ENCODE measurements at regions not wholly inside any gene's neighbourhood (a gene's known extent, or its start where the extent isn't known, plus 50 kb on each side); places are given as distances from the start of the nearest gene placed in this dataset.

DNA sequence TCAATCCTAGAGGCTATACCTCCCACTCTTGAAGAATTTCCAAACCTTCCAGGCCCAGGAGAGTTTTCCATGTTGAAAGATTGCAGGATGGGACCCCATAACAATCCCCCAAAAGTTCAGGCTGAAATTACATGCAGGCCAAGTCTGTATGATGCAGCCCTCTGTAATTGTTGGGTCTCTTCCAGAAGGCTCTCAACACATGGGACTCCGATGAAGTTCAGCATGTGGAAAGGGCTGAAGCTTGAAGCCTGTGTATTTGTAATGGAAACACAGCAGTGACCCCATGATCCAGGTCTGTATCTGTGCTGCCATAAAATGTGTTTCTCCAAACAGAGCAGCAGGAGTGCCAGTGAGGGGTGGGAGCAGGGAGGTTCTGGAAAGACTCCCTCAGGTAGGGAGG lies 202.5 kb upstream of the LYPLAL1 start:
- no peak for ATAC-seq
- Histone ChIP-seq H3K27me3 (ENCODE audit: control insufficient read depth in 1 of 2, insufficient read depth in 2 of 2, low read length in 2 of 2) (no peaks in the 10 kb centered on the region), H3K9me3 (ENCODE audit: low read length) (peaks cover 4% of the 10 kb centered on the region; the same call in 1 of the 2 replicates), H3K79me2 (ENCODE audit: insufficient read depth, low read length) (no peaks in the 10 kb centered on the region), H3K4me2 (ENCODE audit: low read depth, low read length) (no peak overlapping the region), H3K36me3 (replicated peaks in 1 of 2; ENCODE audit: control insufficient read depth in 1 of 2, insufficient read depth in 2 of 2, low read length in 2 of 2) (no peaks in the 10 kb centered on the region), H3K4me1 (ENCODE audit: insufficient read depth, low read length) (no peaks in the 10 kb centered on the region), H3K27ac (ENCODE audit: extremely low read length, insufficient read depth, low read length) (no peak overlapping the region), H3K4me3 (replicated peaks in 1 of 3; ENCODE audit: insufficient read depth in 1 of 3, low read depth in 2 of 3, low read length in 3 of 3) (no peak overlapping the region), H2AFZ (ENCODE audit: low read length) (no peak overlapping the region), H4K20me1 (ENCODE audit: insufficient read depth, low read length) (no peaks in the 10 kb centered on the region), H3K9ac (ENCODE audit: insufficient read depth, low read depth, low read length) (no peak overlapping the region)
- no peak for DNase-seq (ENCODE audit: low spot score)
- no TSS peak for BruUV-seq (replicated peaks)
- TF ChIP-seq TAF15 (IDR thresholded peaks at IDR 0.05; ENCODE audit: low read depth, low read length, poor library complexity, severe bottlenecking) (no peak), AHR (CRISPR knock-in tag; IDR thresholded peaks at IDR 0.05) (no peak), HES4 (CRISPR knock-in tag; IDR thresholded peaks at IDR 0.05; ENCODE audit: borderline replicate concordance) (no peak), CCDC6 (CRISPR knock-in tag; IDR thresholded peaks at IDR 0.05) (no peak), HNRNPUL1 (IDR thresholded peaks at IDR 0.05; ENCODE audit: low read depth, low read length) (no peak), FOXC1 (CRISPR knock-in tag; IDR thresholded peaks at IDR 0.05; ENCODE audit: borderline replicate concordance) (no peak), ADNP (CRISPR knock-in tag; IDR thresholded peaks at IDR 0.05) (no peak), ARNTL (CRISPR knock-in tag; IDR thresholded peaks at IDR 0.05) (no peak)
- intact Hi-C loops (cut with micrococcal nuclease; ENCODE audit: unreplicated experiment) (no loop called here), in situ Hi-C loops (cut with HindIII; ENCODE audit: extremely low pct_ligation_motif_present, low pct_unique_long_range_greater_than_20kb) (no loop called here)
- no peak for FAIRE-seq
- WGBS (ENCODE audit: low lambda C conversion rate): 0% methylated on average over 1 of the region's 1 CpG
- ChIA-PET CTCF (ENCODE audit: low intra/inter-chr PET ratio, low total read pairs) (no interaction called here), POLR2A (no interaction called here)

DNA sequence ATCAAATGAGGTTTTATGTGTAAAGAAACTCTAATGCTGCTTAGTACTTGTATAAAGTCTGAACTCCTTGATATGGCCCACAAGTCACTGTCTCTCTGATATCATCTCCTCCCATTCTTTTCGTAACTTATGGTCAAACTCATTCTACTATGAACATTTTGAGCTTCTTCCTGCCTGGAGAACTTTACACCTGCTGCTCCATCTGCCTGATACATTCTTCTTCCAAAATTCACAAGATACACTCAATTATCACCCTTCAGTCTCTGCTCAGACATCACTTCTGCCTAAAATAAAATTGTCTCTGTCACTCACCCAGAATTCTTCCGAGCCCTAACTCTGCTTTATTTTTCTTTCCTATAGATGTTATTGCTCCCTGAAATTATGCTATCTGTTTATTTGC lies 192.8 kb upstream of the LYPLAL1 start:
- no peak overlapping the region for H3K4me2 ChIP-seq (ENCODE audit: low read depth, low read length)
- intact Hi-C loops (cut with micrococcal nuclease; ENCODE audit: unreplicated experiment) (loop anchor here (5.0 kb wide), 1 partner anchor 649 kb away; no protein-coding TSS in a partner anchor), in situ Hi-C loops (cut with HindIII; ENCODE audit: extremely low pct_ligation_motif_present, low pct_unique_long_range_greater_than_20kb) (loop anchor here (25.0 kb wide), 1 partner anchor 644 kb away; the partner anchor contains the start of gene TGFB2)
- ChIA-PET CTCF (ENCODE audit: low intra/inter-chr PET ratio, low total read pairs) (no interaction called here), POLR2A (no interaction called here)
- DNase-seq (ENCODE audit: low spot score) (no peak), FAIRE-seq (no peak), ATAC-seq (no peak)
- no peak overlapping the region for H3K4me3 ChIP-seq (replicated peaks in 1 of 3; ENCODE audit: insufficient read depth in 1 of 3, low read depth in 2 of 3, low read length in 3 of 3)
- no peak overlapping the region for H3K9ac ChIP-seq (ENCODE audit: insufficient read depth, low read depth, low read length)
- H3K36me3 ChIP-seq (replicated peaks in 1 of 2; ENCODE audit: control insufficient read depth in 1 of 2, insufficient read depth in 2 of 2, low read length in 2 of 2): no peaks in the 10 kb centered on the region
- no peaks in the 10 kb centered on the region for H3K27me3 ChIP-seq (ENCODE audit: control insufficient read depth in 1 of 2, insufficient read depth in 2 of 2, low read length in 2 of 2)
- H4K20me1 ChIP-seq (ENCODE audit: insufficient read depth, low read length): no peaks in the 10 kb centered on the region
- no peaks in the 10 kb centered on the region for H3K4me1 ChIP-seq (ENCODE audit: insufficient read depth, low read length)
- BruUV-seq (replicated peaks): no TSS peak
- no peak overlapping the region for H3K27ac ChIP-seq (ENCODE audit: extremely low read length, insufficient read depth, low read length)
- no peaks in the 10 kb centered on the region for H3K79me2 ChIP-seq (ENCODE audit: insufficient read depth, low read length)
- 0% methylated on average over 2 of the region's 2 CpGs for WGBS (ENCODE audit: low lambda C conversion rate)
- H2AFZ ChIP-seq (ENCODE audit: low read length): no peak overlapping the region
- no peaks in the 10 kb centered on the region for H3K9me3 ChIP-seq (ENCODE audit: low read length)
- TF ChIP-seq, protein P1, sequence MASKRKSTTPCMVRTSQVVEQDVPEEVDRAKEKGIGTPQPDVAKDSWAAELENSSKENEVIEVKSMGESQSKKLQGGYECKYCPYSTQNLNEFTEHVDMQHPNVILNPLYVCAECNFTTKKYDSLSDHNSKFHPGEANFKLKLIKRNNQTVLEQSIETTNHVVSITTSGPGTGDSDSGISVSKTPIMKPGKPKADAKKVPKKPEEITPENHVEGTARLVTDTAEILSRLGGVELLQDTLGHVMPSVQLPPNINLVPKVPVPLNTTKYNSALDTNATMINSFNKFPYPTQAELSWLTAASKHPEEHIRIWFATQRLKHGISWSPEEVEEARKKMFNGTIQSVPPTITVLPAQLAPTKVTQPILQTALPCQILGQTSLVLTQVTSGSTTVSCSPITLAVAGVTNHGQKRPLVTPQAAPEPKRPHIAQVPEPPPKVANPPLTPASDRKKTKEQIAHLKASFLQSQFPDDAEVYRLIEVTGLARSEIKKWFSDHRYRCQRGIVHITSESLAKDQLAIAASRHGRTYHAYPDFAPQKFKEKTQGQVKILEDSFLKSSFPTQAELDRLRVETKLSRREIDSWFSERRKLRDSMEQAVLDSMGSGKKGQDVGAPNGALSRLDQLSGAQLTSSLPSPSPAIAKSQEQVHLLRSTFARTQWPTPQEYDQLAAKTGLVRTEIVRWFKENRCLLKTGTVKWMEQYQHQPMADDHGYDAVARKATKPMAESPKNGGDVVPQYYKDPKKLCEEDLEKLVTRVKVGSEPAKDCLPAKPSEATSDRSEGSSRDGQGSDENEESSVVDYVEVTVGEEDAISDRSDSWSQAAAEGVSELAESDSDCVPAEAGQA (IDR thresholded peaks at IDR 0.05; ENCODE audit: low read depth): no peak
- TF ChIP-seq, protein P1 (CRISPR knock-in tag; IDR thresholded peaks at IDR 0.05; ENCODE audit: borderline replicate concordance): no peak
- TF ChIP-seq, protein P2, sequence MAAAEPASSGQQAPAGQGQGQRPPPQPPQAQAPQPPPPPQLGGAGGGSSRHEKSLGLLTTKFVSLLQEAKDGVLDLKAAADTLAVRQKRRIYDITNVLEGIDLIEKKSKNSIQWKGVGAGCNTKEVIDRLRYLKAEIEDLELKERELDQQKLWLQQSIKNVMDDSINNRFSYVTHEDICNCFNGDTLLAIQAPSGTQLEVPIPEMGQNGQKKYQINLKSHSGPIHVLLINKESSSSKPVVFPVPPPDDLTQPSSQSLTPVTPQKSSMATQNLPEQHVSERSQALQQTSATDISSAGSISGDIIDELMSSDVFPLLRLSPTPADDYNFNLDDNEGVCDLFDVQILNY (CRISPR knock-in tag; conservative IDR thresholded peaks at IDR 0.05): no peak
- TF ChIP-seq ZNF562 (CRISPR knock-in tag; IDR thresholded peaks at IDR 0.05; ENCODE audit: borderline replicate concordance) (no peak), ZNF234 (CRISPR knock-in tag; conservative IDR thresholded peaks at IDR 0.05) (no peak), SNAI1 (CRISPR knock-in tag; IDR thresholded peaks at IDR 0.05; ENCODE audit: borderline replicate concordance) (no peak)

Data from HepG2 (cell line).